ENCODE measurements at regions not wholly inside any gene's neighbourhood (a gene's known extent, or its start where the extent isn't known, plus 50 kb on each side); places are given as distances from the start of the nearest gene placed in this dataset.

DNA sequence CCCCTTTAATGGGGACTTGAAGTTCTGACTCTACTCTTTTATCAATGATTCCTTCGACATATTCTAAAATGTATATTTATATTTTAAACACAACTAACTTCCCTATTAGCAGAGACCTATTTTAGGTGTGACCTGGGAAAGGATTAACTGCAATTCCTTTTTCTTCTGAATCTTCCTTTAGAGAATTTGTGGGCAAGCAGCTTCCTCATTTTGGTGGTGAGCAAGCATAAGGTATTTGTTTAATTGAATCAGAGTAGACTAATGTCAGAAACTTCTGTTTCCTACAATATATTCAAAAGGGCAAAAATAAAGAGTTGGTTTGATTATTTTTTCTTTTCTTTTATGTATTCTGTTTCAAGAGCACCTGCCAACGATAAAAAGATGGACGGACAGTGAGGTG lies 237.0 kb downstream of the IKZF2 start:
- TF ChIP-seq, protein P1, sequence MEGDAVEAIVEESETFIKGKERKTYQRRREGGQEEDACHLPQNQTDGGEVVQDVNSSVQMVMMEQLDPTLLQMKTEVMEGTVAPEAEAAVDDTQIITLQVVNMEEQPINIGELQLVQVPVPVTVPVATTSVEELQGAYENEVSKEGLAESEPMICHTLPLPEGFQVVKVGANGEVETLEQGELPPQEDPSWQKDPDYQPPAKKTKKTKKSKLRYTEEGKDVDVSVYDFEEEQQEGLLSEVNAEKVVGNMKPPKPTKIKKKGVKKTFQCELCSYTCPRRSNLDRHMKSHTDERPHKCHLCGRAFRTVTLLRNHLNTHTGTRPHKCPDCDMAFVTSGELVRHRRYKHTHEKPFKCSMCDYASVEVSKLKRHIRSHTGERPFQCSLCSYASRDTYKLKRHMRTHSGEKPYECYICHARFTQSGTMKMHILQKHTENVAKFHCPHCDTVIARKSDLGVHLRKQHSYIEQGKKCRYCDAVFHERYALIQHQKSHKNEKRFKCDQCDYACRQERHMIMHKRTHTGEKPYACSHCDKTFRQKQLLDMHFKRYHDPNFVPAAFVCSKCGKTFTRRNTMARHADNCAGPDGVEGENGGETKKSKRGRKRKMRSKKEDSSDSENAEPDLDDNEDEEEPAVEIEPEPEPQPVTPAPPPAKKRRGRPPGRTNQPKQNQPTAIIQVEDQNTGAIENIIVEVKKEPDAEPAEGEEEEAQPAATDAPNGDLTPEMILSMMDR (IDR thresholded peaks at IDR 0.05), result no peak
- TF ChIP-seq POLR2A (IDR thresholded peaks at IDR 0.05), result no peak

Measured in lower leg skin (tissue), 3 donors.